Ammon's horn (tissue), 1 donor: ENCODE measurements at regions not wholly inside any gene's neighbourhood (a gene's known extent, or its start where the extent isn't known, plus 50 kb on each side); places are given as distances from the start of the nearest gene placed in this dataset.
"Not testable (repeated sequence)": the region's sequence is repeated elsewhere in the genome, so short reads cannot be mapped to it uniquely, and the experiment has no call there.

ENCODE experiments used
- DNase-seq: peaks from one replicate; pipeline ENCODE4 v3.0.0-alpha.2; 2016; ENCODE audit warnings: low spot score

GRCh38 chr2:8498994-8499393 is 182.9 kb upstream of the ID2 start:
- no peak for DNase-seq

- DNase-seq, result no peak
Measured at GRCh38 chr2:8500124-8501054, 181.5 kb upstream of the ID2 start.

- no peak for DNase-seq
Measured at GRCh38 chr2:8501061-8501720, 180.7 kb upstream of the ID2 start.

- no peak for DNase-seq
Measured at GRCh38 chr2:8502316-8502715, 179.5 kb upstream of the ID2 start.

- no peak for DNase-seq
Measured at GRCh38 chr2:8505311-8505920, 176.4 kb upstream of the ID2 start.

- no peak for DNase-seq
Measured at GRCh38 chr2:8506746-8507145, 175.1 kb upstream of the ID2 start.

- DNase-seq, result no peak
Measured at GRCh38 chr2:8508766-8509165, 173.1 kb upstream of the ID2 start.

GRCh38 chr2:8509621-8510020 is 172.2 kb upstream of the ID2 start:
- DNase-seq, result no peak

GRCh38 chr2:8510055-8510454 is 171.8 kb upstream of the ID2 start:
- DNase-seq, result not testable (repeated sequence)

- DNase-seq, result no peak
Measured at GRCh38 chr2:8510519-8510918, 171.3 kb upstream of the ID2 start.

GRCh38 chr2:8511868-8512612 is 169.8 kb upstream of the ID2 start:
- DNase-seq, result no peak

- no peak for DNase-seq
Measured at GRCh38 chr2:8513601-8514273, 168.1 kb upstream of the ID2 start.

- no peak for DNase-seq
Measured at GRCh38 chr2:8514274-8514662, 167.6 kb upstream of the ID2 start.

- peak; percentile 66 for DNase-seq
Measured at GRCh38 chr2:8514796-8515758, 166.8 kb upstream of the ID2 start.

- DNase-seq, result no peak
Measured at GRCh38 chr2:8515864-8516533, 165.9 kb upstream of the ID2 start.

- DNase-seq, result no peak
Measured at GRCh38 chr2:8517850-8518498, 163.9 kb upstream of the ID2 start.

GRCh38 chr2:8518979-8519668 is 162.7 kb upstream of the ID2 start:
- DNase-seq, result no peak

GRCh38 chr2:8520791-8521344 is 161.0 kb upstream of the ID2 start:
- DNase-seq, result no peak
